Femur (tissue), 1 donor: ENCODE measurements at regions not wholly inside any gene's neighbourhood (a gene's known extent, or its start where the extent isn't known, plus 50 kb on each side); places are given as distances from the start of the nearest gene placed in this dataset.
"Not testable (repeated sequence)": the region's sequence is repeated elsewhere in the genome, so short reads cannot be mapped to it uniquely, and the experiment has no call there.

ENCODE experiments used
- DNase-seq: peaks from one replicate; pipeline ENCODE4 v3.0.0-alpha.2; 2017

DNA sequence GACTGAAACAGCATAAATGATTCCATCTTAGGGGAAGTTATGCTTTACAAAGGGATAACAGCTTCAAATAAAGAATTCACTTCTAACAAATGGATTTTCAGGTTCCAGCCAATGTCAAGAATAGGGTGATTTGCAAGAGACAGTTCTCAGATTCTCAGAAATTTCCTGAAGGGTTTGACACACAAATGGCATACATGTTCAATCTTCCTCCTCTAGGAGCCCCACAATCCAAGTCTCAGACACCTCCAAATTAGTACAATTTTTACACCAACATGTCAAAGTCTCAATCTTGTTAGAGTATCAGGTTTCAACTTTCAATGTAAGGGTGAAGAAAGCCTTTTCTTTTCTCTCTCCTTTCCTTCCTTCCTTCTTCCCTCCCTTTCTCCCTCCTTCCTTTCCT lies 996.6 kb downstream of the TLE1 start:
- no peak for DNase-seq

DNA sequence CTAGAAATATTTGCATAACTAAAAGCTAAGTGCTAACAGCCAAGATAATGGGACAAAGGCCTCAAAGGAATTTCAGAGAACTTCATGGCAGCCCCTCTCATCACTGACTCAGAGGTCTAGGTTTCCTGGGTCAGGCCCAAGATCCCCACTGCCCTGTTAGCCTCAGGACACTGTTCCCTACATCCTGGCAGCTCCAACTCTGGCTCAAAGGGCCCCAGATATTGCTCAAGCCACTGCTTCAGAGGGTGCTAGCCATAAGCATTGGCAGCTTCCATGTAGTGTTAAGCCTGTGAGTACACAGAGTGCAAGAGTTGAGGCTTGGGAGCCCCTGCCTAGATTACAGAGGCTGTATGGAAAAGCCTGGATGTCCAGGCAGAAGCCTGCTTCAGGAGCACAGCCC lies 998.1 kb downstream of the TLE1 start:
- no peak for DNase-seq

DNA sequence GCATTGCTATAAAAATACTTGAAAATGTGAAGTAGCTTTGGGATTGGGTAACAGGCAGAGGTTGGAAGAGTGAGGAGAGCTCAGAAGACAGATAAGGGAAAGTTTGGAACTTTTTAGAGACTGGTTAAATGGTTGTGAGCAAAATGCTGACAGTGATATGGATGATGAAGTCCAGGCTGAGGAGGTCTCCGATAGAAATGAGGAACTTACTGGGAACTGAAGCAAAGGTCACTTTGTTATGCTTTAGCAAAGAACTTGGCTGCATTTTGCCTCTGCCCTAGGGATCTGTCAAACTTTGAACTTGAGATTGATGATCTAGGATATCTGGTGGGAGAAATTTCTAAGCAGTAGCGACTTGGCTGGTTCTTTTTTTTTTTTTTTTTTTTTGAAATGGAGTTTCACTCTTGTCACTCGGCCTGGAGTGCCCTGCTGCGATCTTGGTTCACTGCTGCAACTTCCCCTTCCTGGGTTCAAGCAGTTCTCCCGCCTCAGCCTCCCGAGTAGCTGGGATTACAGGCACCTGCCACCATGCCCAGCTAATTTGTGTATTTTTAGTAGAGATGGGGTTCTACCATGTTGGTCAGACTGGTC lies 998.9 kb downstream of the TLE1 start:
- no peak for DNase-seq

DNA sequence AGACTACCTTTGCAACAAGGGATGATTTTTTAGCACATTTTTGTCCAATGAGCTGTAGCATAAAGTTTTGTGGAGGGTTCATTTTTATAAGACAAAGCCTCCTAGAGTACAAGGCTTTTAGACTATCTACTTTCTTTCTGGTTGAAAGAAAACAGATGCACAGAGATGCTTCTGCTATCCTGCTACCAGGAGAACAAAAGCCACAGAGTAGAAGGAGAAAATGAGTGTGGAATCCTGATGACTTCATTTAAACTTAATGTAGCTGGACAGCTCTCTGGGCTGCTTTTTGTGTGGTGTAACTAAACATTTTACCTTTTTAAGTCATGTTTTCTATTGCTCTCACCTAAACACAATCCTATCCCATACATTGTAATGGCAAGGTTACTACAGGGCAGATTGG lies 1009.4 kb downstream of the TLE1 start:
- no peak for DNase-seq

DNA sequence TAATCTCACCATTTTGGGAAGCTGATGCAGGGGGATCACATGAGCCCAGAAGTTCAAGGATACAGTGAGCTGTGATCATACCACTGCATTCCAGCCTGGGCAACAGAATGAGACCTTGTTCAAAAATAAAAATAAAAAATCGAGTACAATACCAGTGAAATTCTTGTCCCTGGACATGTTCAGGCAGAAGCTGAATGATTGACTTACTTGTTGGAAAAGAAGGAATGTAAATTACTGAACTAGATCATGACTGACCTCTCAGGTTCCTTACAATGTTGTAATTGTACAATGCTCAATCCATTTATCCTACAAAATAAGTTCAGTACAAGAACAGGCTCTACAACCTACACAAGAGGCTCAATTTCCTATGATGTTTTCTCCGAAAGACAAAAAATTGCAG lies 1010.4 kb downstream of the TLE1 start:
- no peak for DNase-seq

DNA sequence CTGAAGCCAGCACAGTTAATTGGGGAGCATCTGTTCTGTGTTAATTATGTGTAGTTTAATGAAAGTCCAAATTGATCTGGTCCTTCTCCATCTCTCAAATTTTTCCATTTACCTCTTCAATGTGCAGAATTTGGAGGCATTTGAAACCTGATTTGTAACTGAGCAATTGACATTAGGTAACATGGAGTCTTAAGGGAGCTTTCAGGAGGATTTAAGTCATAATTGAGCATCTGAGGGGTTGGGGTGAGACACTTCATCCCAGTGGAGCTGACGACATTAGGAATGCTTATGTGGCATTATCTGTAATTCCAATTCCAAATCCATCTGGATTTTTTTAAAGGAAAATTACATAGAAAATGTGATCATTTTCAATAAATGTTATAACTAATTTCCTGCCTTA lies 1015.9 kb downstream of the TLE1 start:
- no peak for DNase-seq

DNA sequence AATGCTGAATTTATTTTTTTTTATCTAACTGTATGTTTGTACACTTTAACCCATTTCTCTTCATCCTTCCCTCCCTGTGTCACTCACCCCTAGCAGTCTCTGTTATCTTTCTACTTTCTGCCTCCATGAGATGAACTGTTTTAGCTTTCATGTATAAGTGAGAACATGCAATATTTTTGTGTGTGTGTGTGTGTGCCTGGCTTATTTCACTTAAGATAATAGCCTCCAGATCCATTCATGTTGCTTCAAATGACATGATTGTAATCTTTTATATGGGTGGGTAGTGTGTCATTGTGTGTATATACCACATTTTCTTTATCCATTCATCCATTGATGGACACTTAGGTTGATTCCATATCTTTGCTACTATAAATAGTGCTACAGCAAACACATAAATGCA lies 1023.9 kb downstream of the TLE1 start:
- no peak for DNase-seq

DNA sequence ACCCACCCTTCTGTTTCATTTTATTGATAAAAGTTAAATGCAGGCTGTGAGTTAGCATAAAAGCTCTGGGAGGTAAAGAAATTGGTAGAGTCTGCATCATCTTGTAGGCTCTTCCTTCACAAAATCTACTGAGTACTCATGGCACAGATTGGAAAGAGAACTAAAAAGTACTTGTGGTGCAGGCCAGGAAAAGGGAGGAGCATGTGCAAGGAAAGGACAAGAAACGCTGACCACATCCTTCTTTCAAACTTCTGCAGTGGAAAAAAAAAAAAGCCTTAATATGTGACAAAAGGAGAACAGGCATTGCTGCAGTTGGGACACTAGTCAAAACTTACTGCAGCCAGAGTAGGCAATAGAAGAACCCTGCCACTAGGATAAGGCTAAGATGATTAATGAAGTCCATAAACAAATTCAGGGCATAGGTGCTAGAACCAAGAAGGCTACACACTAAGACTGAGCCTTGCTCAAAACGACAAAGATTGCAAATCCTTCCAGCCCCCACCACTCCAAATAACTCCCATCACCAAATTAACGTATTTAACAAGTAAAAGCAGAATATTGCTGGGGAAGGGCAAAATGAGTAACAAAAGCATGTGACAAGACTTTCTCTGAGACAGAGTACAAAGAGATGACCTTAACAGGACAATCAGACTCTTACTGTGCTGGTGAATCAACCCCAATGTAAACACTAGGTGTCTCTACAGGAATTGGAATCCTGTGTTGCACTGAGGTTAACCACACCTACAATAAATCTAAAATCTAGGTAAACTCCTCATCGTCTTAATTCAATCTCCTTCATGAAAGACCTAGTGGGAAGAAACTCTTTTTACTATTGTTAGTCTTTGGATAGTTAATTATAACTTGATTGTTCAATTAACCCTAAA lies 1024.8 kb downstream of the TLE1 start:
- DNase-seq, result no peak

DNA sequence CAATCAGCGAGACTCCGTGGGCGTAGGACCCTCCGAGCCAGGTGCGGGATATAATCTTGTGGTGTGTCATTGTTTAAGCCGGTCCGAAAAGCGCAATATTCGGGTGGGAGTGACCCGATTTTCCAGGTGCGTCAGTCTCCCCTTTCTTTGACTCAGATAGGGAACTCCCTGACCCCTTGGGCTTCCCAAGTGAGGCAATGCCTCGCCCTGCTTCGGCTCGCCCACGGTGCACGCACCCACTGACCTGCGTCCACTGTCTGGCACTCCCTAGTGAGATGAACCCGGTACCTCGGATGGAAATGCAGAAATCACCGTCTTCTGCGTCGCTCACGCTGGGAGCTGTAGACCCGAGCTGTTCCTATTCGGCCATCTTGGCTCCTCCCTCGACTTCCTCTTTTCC lies 1029.6 kb downstream of the TLE1 start:
- DNase-seq, result not testable (repeated sequence)

DNA sequence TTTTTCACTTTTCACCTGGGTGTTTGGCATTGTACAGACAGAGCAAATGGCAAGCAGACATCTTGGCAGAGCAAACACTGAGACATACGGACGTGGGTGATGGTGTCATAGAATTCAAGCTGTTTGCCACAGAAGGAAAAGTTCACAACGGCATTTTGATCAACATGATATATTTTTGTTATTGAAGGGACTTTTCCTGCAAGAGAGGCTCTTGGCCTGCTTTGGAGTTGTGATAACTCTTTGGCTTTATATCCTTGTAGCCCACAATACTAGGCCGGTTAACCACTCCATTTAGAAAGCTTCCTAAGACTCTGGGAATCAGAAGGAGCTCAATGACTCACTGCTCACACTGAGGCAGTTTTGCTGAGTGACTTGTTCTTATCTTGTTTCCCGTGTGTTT lies 1038.3 kb downstream of the TLE1 start:
- DNase-seq, result no peak

DNA sequence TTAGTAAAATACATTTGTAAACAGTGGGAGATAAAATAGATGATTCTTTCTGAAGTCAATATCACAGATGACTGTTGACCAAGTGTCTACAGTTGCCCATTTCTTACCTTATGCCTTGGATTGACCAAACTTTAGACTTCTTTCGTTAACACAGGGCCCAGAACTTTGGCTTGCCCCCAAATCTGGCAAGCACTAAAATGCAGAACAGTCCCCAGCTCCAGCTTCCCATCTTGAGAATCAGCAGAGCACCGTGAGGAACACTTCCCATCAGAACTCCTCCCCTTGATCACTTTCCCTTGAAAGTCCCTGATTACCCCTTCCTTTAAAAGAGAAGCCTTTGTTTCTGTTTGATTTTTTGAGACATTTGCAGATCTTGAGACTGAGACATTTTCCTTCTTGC lies 1039.9 kb downstream of the TLE1 start:
- DNase-seq, result no peak

DNA sequence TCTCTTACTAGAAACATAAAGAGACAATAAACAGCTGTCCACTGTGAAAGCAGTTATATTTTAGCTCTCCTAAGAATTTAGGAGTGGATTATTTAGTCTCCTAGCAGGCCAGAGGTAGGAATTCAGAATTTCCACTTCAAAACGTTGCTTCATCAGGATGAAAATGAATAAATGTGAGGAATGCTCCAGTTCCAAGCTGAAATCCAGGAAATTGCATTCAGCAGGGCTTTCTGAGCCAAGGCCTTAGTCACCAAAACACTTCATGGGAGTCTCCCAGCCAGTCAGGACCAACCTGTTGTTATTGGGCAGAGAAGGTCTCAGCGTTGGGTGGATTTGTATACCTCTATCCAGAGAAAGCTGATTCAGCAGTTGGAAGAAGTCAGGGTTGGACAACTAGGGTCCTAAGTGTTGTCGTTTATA lies 1040.3 kb downstream of the TLE1 start:
- peak; percentile 62 for DNase-seq

DNA sequence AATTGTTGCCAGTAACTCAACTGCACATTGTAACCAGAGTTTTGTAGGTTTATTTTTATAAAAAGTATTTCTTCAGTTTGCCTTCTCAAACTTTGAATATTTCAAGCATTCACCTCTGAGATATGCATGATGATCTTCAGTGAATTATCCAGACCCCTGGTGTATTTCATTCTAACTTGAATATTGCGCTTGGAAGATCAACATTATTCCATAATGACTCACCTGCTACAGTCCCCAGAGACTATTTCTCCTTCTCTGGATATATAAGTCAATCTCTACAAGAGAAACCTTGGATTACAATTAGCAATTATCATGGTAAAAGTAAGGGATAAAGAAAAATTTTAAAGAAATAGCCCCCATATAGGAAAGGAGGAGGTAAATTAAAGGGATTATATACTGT lies 1041.0 kb downstream of the TLE1 start:
- no peak for DNase-seq

DNA sequence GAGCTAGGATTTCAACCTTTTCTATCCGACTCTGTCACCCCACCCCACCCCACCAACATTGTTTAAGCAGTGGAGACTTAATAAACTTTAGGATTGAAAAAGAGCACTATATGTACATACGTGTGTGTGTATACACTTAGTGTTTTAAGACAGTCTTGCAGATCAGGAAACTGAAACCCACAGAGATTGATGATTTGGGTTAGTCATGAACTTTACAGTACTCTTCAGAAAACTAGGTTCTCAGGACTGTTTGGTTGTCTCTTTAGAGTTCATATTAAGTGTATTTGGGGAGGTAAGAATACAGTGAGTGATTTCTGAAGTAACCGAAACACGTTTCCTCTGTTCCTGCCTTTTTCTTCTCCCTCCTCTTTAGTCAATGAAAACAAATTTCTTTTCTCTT lies 1043.1 kb downstream of the TLE1 start:
- DNase-seq, result no peak

DNA sequence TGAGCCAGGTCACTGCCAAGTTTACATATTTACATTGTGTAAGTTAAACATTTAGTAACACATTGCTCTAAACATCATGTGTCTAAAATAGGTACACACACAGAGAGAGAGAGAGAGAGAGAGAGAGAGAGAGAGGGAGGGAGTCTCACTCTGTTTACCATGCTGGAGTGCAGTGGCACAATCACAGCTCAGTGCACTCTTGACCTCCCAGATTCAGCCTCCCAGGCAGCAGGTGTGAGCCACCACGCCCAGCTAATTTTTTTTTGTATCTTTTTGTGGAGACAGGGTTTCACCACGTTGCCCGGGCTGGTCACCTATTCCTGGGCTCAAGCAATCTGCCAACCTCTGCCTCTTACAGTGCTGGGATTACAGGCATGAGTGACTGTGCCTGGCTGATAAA lies 1045.3 kb downstream of the TLE1 start:
- DNase-seq, result no peak

DNA sequence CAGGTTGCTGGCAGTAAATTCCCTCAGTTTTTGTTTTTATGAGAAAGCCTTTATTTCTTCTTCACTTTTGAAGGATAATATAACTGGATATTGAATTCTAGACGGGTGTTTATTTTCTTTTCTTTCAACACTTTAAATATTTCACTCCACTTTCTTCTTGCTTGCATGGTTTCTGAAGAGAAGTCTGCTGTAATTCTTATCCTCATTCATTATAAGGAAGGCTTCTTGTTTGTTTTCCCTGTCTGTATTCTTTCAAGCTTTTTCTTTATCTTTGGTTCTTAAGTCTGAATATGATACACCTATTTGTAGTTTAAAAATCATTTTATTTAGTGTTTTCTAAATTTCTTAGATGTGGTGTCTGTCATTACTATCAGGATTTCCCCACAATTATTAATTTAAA lies 1054.3 kb downstream of the TLE1 start:
- no peak for DNase-seq

DNA sequence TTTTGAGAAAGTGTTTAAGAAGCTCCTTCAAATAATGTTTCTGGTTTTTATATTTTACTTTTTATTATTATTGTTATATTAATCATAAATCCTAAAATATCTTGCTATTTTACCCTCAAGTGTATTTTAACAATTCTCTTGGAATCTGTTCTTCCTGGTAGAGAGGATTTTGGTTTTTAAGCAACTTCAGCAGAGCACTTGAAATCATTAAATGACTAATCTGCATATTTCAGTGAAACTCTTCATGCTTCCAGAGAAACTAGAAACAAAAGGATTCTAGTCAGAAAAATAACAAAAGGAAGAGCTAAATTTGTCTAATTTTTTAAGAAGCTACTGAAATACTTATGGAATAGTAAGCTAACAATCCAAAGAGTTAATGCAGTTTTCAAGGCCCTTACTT lies 1057.3 kb downstream of the TLE1 start:
- no peak for DNase-seq

DNA sequence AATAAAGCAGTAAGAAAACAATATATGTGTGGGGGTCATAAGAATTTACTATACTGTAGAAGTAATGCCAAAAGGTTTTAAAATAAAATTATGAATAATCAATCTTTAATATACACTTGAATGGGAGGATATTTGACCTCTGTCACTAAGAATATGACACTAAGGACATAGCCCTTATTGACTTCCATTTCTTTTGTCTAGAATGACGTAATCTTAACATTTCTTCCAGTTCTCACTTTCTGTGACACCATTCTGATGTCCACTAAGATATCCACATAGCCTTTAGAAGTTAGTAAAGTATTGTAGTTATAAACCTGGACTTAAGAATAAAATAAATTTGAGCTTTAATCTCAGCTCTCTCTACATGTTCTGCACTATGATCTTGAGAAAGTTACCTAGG lies 1050.7 kb downstream of the TLE4 start:
- DNase-seq, result no peak

DNA sequence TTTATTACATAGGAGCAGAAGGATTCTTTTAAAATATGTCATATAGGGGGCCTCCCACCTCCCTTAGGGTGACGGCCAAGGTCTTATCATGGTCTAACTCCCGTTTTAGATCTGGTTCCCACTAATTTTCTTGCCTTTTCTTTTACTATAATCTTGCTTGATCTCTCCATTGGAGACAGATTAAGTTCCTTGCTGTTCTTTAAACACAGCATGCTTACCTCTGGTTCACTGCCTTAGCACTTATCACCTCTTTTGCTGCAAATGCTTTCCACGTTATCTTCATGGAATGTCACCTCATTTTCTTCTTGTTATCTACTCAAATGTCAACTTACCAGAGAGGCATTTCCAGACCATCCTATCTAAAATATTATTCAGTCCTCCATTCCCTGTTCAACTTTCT lies 1047.6 kb downstream of the TLE4 start:
- no peak for DNase-seq

DNA sequence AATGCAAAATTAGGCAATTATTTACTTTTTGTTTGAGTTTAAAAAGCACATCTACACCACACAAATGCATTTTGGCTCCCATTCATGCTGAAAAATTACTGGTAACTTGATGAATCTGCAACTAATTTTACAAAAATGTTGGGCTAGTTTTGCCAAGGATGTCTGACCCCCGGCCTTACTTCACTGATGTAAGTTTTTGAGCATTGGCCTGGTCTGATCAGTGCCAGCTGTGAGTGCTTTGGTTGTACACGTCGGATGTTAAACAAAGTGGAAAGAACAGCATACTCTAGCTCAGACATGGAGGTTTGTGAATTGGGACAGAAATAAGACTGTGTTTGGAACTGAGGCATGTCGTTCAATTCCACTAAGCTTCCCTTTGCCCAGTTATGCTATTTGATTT lies 1044.2 kb downstream of the TLE4 start:
- peak; percentile 33 for DNase-seq

DNA sequence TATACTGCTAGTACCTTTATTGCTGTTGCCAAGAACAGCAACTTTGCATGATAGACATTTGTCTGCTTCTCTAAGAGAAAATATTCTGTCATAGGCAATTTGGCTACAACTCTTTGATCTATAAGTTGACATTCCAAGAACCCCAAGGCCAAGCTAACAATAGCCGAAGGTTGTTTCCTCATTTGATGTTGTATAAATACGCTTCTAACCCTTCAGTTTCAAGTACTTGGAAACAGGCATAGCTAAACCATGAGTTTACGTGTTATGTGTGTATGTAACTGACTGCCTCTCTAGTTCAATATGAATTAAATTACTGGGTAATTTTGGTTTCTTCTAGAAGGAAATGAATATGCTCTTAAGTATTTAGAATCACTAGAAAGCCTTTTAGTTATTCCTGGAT lies 1034.0 kb downstream of the TLE4 start:
- DNase-seq, result no peak

DNA sequence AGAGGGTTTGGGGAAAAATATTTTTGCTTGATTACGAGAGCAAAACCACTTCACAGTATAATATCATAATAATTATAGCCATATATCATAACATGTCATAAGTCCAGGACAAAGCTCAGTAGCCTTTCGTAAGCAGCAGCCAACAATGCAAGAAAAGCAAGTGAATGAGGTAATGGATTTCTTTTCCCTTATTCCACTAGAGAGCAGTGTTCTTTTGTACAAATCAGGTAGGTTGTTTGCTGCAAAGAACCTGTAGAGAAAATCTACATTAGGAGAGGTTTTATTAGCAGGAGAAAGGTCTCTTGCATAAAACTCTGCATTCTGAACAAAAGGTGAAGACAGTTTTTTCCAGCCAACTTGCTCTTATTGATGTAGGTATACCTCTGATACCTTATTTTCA lies 1033.4 kb downstream of the TLE4 start:
- DNase-seq, result no peak

DNA sequence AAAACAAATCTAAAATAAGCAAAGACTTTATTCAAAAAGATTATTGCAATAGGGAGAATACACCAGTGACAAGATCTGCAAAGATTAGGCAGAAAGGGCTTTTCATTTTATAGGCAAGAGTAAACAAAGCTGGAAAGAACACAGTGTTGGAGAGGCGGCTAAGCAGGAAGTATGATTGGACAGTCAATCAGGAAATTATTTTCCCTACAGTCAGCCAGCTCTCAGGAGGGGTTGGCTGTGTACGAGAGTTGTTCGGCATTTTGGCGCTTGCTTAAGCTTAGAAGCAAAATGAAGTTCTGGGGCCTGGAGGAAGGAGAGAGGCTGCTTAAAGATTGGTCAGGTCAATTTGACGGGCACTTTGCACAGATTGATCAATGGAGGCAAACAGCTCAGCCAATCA lies 1030.5 kb downstream of the TLE4 start:
- no peak for DNase-seq

DNA sequence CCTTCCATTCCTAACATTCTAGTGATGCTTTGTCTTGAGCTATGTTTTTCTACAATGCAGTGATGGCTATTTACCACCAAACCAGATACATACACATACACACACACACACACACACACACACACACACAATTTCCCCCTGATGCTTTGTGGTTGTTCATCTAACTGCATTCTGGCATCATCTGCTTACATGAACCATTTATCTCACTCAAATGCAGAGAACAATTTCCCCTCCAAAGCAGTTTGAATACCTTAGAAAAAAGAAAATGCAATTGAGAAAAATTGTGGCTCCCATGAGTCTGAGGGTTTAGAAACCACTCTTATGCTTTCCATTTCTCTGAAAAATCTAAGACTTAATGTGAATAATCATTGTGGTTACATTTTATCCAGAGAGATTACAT lies 1024.8 kb downstream of the TLE4 start:
- DNase-seq, result no peak

DNA sequence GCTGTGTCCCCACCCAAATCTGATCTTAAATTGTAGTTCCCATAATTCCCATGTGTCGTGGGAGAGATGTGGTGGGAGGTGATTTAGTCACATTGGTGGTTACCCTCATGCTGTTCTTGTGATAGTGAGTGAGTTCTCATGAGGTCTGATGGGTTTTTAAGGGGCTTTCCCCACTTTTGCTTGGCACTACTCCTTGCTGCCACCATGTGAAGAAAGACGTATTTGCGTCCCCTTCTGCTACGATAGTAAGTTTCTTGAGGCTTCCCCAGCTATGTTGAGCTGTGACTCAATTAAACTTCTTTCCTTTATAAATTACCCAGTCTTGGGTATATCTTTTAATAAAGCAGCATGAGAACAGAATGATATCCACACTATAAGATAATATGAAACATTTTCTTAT lies 1023.4 kb downstream of the TLE4 start:
- no peak for DNase-seq
